CD4-positive, alpha-beta T cell treated with Interleukin-4 for 1 hour (primary cell): ENCODE measurements at regions not wholly inside any gene's neighbourhood (a gene's known extent, or its start where the extent isn't known, plus 50 kb on each side); places are given as distances from the start of the nearest gene placed in this dataset.
"Not testable (repeated sequence)": the region's sequence is repeated elsewhere in the genome, so short reads cannot be mapped to it uniquely, and the experiment has no call there.

ENCODE experiments used
- DNase-seq, 2 donors: peaks; one replicate each; pipeline ENCODE4 v3.0.0-alpha.2; 2020 to 2022

GRCh38 chr14:71366861-71367260 lies 459.6 kb downstream of the PCNX1 start:
- no peak for DNase-seq

GRCh38 chr14:71371711-71372396 lies 464.6 kb downstream of the PCNX1 start:
- no peak for DNase-seq

GRCh38 chr14:71372411-71372838 lies 465.2 kb downstream of the PCNX1 start:
- no peak for DNase-seq

- DNase-seq = no peak
These were observed 466.5 kb downstream of the PCNX1 start for GRCh38 chr14:71373773-71374172.

- DNase-seq = no peak
These were observed 467.7 kb downstream of the PCNX1 start for GRCh38 chr14:71374989-71375388.

- no peak for DNase-seq
These were observed 469.8 kb downstream of the PCNX1 start for GRCh38 chr14:71377099-71377498.

- no peak for DNase-seq
These were observed 473.0 kb downstream of the PCNX1 start for GRCh38 chr14:71380271-71380670.

GRCh38 chr14:71381814-71382213 lies 474.6 kb downstream of the PCNX1 start:
- DNase-seq = no peak

- no peak for DNase-seq
These were observed 475.1 kb downstream of the PCNX1 start for GRCh38 chr14:71382315-71382714.

- no peak for DNase-seq
These were observed 476.3 kb downstream of the PCNX1 start for GRCh38 chr14:71383510-71383909.

GRCh38 chr14:71384007-71384845 lies 477.0 kb downstream of the PCNX1 start:
- DNase-seq = no peak

GRCh38 chr14:71387753-71388152 lies 480.5 kb downstream of the PCNX1 start:
- no peak for DNase-seq

GRCh38 chr14:71388336-71388735 lies 481.1 kb downstream of the PCNX1 start:
- DNase-seq = no peak

GRCh38 chr14:71388862-71389261 lies 481.6 kb downstream of the PCNX1 start:
- DNase-seq = no peak

GRCh38 chr14:71394386-71394785 lies 487.1 kb downstream of the PCNX1 start:
- DNase-seq = no peak

- DNase-seq = no peak
These were observed 487.9 kb downstream of the PCNX1 start for GRCh38 chr14:71395151-71395604.

- DNase-seq = no peak
These were observed 488.4 kb downstream of the PCNX1 start for GRCh38 chr14:71395636-71396035.

- DNase-seq = no peak
These were observed 488.9 kb downstream of the PCNX1 start for GRCh38 chr14:71396050-71396677.

- no peak for DNase-seq
These were observed 490.1 kb downstream of the PCNX1 start for GRCh38 chr14:71397371-71397770.

- DNase-seq = no peak
These were observed 491.2 kb downstream of the PCNX1 start for GRCh38 chr14:71398450-71398849.

GRCh38 chr14:71399057-71399487 lies 491.8 kb downstream of the PCNX1 start:
- peak; percentile 73 to 75 for DNase-seq

- DNase-seq = peak; percentile 44 to 66
These were observed 493.6 kb downstream of the PCNX1 start for GRCh38 chr14:71400871-71401321.

- not testable (repeated sequence) for DNase-seq
These were observed 495.2 kb downstream of the PCNX1 start for GRCh38 chr14:71402415-71402814.
